ENCODE measurements at regions not wholly inside any gene's neighbourhood (a gene's known extent, or its start where the extent isn't known, plus 50 kb on each side); places are given as distances from the start of the nearest gene placed in this dataset.

DNA sequence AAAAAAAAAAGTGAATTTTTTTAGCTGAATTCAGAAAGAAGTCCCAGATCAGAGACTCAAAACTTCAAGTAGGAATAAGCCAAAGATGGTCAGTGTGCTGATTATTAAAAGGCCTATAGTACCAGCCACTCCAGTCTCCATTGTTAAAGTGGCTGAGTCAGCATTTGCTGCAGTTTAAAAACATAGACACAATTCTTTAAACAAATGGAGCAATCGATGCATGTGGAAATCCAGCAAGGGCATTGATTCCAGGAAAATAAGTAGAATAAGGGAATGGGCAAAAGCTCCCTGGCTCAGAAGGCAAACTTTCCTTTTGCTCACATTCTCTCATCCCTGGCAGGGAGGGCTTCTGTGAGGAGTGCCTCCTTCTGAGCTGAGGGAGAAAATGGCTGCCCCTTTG is 317.6 kb downstream of the LRIG3 start:
- Histone ChIP-seq H3K4me1 (ENCODE audit: insufficient read depth, low read length) (no peaks in the 10 kb centered on the region), H3K36me3 (ENCODE audit: insufficient read depth, low read length) (no peaks in the 10 kb centered on the region), H3K4me3 (ENCODE audit: low read length) (no peak overlapping the region), H3K27me3 (ENCODE audit: control insufficient read depth in 1 of 2, insufficient read depth in 2 of 2, low read length in 2 of 2) (no peaks in the 10 kb centered on the region), H3K9me3 (ENCODE audit: control insufficient read depth in 1 of 2, insufficient read depth in 1 of 2, low read length in 2 of 2) (no peaks in the 10 kb centered on the region), H3K27ac (ENCODE audit: low read depth in 1 of 2, low read length in 2 of 2) (no peak overlapping the region)
- no peak overlapping the region for H3K4me3 Mint-ChIP-seq
- intact Hi-C loops (cut with DNase I, micrococcal nuclease) = no loop called here
- CTCF ChIA-PET = no interaction called here
- TF ChIP-seq, protein P1, sequence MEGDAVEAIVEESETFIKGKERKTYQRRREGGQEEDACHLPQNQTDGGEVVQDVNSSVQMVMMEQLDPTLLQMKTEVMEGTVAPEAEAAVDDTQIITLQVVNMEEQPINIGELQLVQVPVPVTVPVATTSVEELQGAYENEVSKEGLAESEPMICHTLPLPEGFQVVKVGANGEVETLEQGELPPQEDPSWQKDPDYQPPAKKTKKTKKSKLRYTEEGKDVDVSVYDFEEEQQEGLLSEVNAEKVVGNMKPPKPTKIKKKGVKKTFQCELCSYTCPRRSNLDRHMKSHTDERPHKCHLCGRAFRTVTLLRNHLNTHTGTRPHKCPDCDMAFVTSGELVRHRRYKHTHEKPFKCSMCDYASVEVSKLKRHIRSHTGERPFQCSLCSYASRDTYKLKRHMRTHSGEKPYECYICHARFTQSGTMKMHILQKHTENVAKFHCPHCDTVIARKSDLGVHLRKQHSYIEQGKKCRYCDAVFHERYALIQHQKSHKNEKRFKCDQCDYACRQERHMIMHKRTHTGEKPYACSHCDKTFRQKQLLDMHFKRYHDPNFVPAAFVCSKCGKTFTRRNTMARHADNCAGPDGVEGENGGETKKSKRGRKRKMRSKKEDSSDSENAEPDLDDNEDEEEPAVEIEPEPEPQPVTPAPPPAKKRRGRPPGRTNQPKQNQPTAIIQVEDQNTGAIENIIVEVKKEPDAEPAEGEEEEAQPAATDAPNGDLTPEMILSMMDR (IDR thresholded peaks at IDR 0.05) = no peak
- POLR2A ChIA-PET = no interaction called here
- no peaks in the 10 kb centered on the region for H3K4me1 Mint-ChIP-seq (ENCODE audit: low read depth)
- peaks cover 2% of the 10 kb centered on the region for H3K9me3 Mint-ChIP-seq
- no peaks in the 10 kb centered on the region for H3K36me3 Mint-ChIP-seq (ENCODE audit: low read depth)
- H3K27ac Mint-ChIP-seq = no peak overlapping the region
- no peak for DNase-seq
- ATAC-seq (ENCODE audit: poor library complexity) = no peak
- H3K27me3 Mint-ChIP-seq = no peaks in the 10 kb centered on the region

DNA sequence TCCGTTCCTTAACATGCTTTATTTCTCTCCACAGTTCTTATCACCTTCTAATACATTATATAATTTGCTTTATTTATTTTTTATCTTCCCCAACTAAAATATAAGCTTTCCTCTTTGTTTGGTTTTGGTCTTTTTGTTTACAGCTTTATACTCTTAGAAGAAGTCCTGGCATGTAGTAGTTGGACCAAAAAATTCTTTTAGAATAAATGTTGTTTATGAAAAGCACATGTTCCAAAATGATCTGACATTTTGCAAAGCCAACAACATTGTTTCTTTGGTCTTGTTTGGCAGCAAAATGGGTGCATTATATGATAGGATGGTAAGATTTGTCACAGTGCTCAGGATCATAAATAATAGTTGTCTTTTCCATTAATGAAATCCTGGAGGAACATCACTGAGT is 312.5 kb downstream of the LRIG3 start:
- Histone ChIP-seq H3K4me3 (ENCODE audit: low read length) (no peak overlapping the region), H3K27ac (ENCODE audit: low read depth in 1 of 2, low read length in 2 of 2) (no peak overlapping the region), H3K9me3 (ENCODE audit: control insufficient read depth in 1 of 2, insufficient read depth in 1 of 2, low read length in 2 of 2) (peaks cover 0 to 5% of the 10 kb centered on the region in 2 experiments), H3K27me3 (ENCODE audit: control insufficient read depth in 1 of 2, insufficient read depth in 2 of 2, low read length in 2 of 2) (no peaks in the 10 kb centered on the region), H3K36me3 (ENCODE audit: insufficient read depth, low read length) (no peaks in the 10 kb centered on the region), H3K4me1 (ENCODE audit: insufficient read depth, low read length) (no peaks in the 10 kb centered on the region)
- Mint-ChIP-seq H3K36me3 (ENCODE audit: low read depth) (no peaks in the 10 kb centered on the region), H3K27me3 (no peaks in the 10 kb centered on the region), H3K4me1 (ENCODE audit: low read depth) (no peaks in the 10 kb centered on the region), H3K27ac (no peak overlapping the region), H3K9me3 (peaks cover 2% of the 10 kb centered on the region), H3K4me3 (no peak overlapping the region)
- ChIA-PET POLR2A (no interaction called here), CTCF (no interaction called here)
- ATAC-seq (ENCODE audit: poor library complexity) = no peak
- intact Hi-C loops (cut with DNase I, micrococcal nuclease) = no loop called here
- TF ChIP-seq, protein P1 (IDR thresholded peaks at IDR 0.05) = no peak
- no peak for DNase-seq

DNA sequence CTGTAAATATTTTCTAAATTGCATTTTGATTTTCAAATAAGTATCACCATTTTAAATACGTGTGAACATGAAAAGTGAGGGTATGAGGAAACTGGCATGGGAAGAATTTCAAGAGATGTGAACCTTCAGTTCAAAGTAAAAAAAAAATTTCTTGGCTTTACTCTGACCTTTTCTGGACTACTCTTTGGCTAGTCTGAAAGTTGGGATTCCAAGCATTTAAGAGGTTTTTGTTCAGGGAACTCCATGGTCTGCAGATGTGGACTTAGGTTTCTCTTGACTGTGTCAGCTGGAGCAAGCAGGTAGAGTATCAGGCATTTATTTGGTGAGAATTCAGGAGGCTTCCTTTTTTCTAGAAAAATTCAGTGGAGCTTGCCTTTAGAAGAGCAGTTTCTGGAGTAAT is 311.6 kb downstream of the LRIG3 start:
- CTCF ChIA-PET = no interaction called here
- peaks cover 2% of the 10 kb centered on the region for H3K9me3 Mint-ChIP-seq
- intact Hi-C loops (cut with DNase I, micrococcal nuclease) = no loop called here

More for the DNA sequence above, 311.6 kb downstream of the LRIG3 start:
- Mint-ChIP-seq H3K27me3 (no peaks in the 10 kb centered on the region), H3K4me3 (no peak overlapping the region), H3K36me3 (ENCODE audit: low read depth) (no peaks in the 10 kb centered on the region), H3K4me1 (ENCODE audit: low read depth) (no peaks in the 10 kb centered on the region), H3K27ac (no peak overlapping the region)
- Histone ChIP-seq H3K9me3 (ENCODE audit: control insufficient read depth in 1 of 2, insufficient read depth in 1 of 2, low read length in 2 of 2) (peaks cover 0 to 5% of the 10 kb centered on the region in 2 experiments), H3K4me3 (ENCODE audit: low read length) (no peak overlapping the region), H3K4me1 (ENCODE audit: insufficient read depth, low read length) (no peaks in the 10 kb centered on the region), H3K36me3 (ENCODE audit: insufficient read depth, low read length) (no peaks in the 10 kb centered on the region), H3K27ac (ENCODE audit: low read depth in 1 of 2, low read length in 2 of 2) (no peak overlapping the region), H3K27me3 (ENCODE audit: control insufficient read depth in 1 of 2, insufficient read depth in 2 of 2, low read length in 2 of 2) (no peaks in the 10 kb centered on the region)
- no peak for ATAC-seq (ENCODE audit: poor library complexity)
- TF ChIP-seq, protein P1 (IDR thresholded peaks at IDR 0.05) = no peak
- DNase-seq = no peak
- POLR2A ChIA-PET = no interaction called here
